HAP-1 (cell line): ENCODE measurements at regions not wholly inside any gene's neighbourhood (a gene's known extent, or its start where the extent isn't known, plus 50 kb on each side); places are given as distances from the start of the nearest gene placed in this dataset.

Source experiments
- DNase-seq, 2 experiments: peaks; one replicate each; pipeline ENCODE4 v3.0.0-alpha.2; 2016 to 2020; ENCODE audit warnings: low spot score in 2 of 2
- H3K27me3 ChIP-seq: fragments of 250-450 bp; sonication (Bioruptor Pico); 2 replicates; pipeline ENCODE4 v1.5.1; 2020; ENCODE audit warnings: low read depth, mild to moderate bottlenecking, moderate library complexity
- H3K36me3 ChIP-seq: fragments of 250-450 bp; sonication (Bioruptor Pico); replicated peaks from 2 replicates; pipeline ENCODE4 v1.5.1; 2020; ENCODE audit warnings: mild to moderate bottlenecking
- H3K4me1 ChIP-seq: fragments of 250-450 bp; sonication (Bioruptor Pico); 2 replicates; pipeline ENCODE4 v1.5.1; 2020; ENCODE audit warnings: mild to moderate bottlenecking
- H3K4me3 ChIP-seq: fragments of 250-450 bp; sonication (Bioruptor Pico); 2 replicates; pipeline ENCODE4 v1.5.1; 2020; ENCODE audit warnings: mild to moderate bottlenecking, moderate library complexity
- H3K9me3 ChIP-seq: fragments of 250-450 bp; sonication (Bioruptor Pico); 2 replicates; pipeline ENCODE4 v1.5.1; 2020; ENCODE audit warnings: mild to moderate bottlenecking, moderate library complexity
- in situ Hi-C: fragments of 300-500 bp; cut with MboI; formaldehyde crosslinking; loops from 3 replicates; pipeline ENCODE4 v1.14.3; 2020; ENCODE audit warnings: low sequenced_read_pairs, inconsistent platforms, mixed read lengths

GRCh38 chr6:102553214-102553613 lies 1159.7 kb downstream of the GRIK2 start:
- no peaks in the 10 kb centered on the region for H3K27me3 ChIP-seq
- in situ Hi-C loops, result no loop called here
- H3K9me3 ChIP-seq, result no peaks in the 10 kb centered on the region
- DNase-seq, result no peak
- no peaks in the 10 kb centered on the region for H3K4me1 ChIP-seq
- no peaks in the 10 kb centered on the region for H3K36me3 ChIP-seq
- no peak overlapping the region for H3K4me3 ChIP-seq

- H3K4me3 ChIP-seq, result no peak overlapping the region
- DNase-seq, result no peak
- no peaks in the 10 kb centered on the region for H3K9me3 ChIP-seq
- in situ Hi-C loops, result no loop called here
- H3K27me3 ChIP-seq, result no peaks in the 10 kb centered on the region
- H3K4me1 ChIP-seq, result no peaks in the 10 kb centered on the region
- no peaks in the 10 kb centered on the region for H3K36me3 ChIP-seq
These were observed 1155.8 kb downstream of the GRIK2 start for GRCh38 chr6:102549221-102549874.

- Histone ChIP-seq H3K27me3 (no peaks in the 10 kb centered on the region; the same call in 1 of the 2 replicates), H3K4me1 (no peaks in the 10 kb centered on the region), H3K36me3 (no peaks in the 10 kb centered on the region), H3K9me3 (no peaks in the 10 kb centered on the region), H3K4me3 (no peak overlapping the region)
- no peak for DNase-seq
- in situ Hi-C loops, result no loop called here
These were observed 1131.8 kb downstream of the GRIK2 start for GRCh38 chr6:102525336-102525735.

DNA sequence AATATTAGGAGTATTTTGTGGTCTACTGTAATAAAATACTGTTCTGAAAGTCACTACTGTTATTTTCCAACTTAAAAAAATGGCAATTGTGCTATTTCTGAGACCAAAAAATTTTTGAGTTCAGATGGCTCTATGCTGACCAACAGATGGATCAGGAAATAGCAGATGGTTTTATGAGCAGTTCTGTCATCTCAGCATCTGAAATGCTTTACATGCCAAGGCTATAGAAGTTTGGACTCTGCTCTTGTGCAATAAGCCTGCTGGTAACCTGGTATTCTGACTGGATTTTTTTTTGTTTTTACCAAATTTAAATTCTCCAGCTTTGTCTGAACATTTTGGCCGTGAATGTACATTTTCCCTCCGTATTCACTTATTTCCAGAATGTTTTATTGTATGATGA lies 1127.5 kb downstream of the GRIK2 start:
- no peaks in the 10 kb centered on the region for H3K9me3 ChIP-seq
- in situ Hi-C loops, result no loop called here
- no peaks in the 10 kb centered on the region; the same call in 1 of the 2 replicates for H3K27me3 ChIP-seq
- no peaks in the 10 kb centered on the region for H3K36me3 ChIP-seq
- no peak for DNase-seq
- H3K4me1 ChIP-seq, result no peaks in the 10 kb centered on the region
- H3K4me3 ChIP-seq, result no peak overlapping the region

DNA sequence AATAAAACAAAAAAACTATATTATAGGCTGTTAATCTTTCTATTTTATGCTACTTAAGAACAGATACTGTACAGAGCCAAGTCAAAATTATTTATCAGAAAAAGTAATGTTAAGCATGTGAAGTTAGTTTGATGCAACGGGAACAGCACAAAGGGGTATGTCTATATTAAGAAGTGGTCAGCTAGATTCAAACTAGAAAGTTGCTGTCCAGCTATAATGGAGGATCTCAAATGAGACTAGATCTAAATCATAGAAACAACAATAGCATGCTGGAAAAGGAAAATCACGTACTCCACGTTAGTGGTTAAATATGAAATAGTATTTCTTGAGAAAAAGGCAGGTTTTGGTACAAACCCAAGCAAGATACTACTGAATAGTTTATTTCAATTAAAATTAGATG lies 1124.0 kb downstream of the GRIK2 start:
- H3K9me3 ChIP-seq, result no peaks in the 10 kb centered on the region
- H3K4me1 ChIP-seq, result no peaks in the 10 kb centered on the region
- DNase-seq, result no peak
- in situ Hi-C loops, result no loop called here
- H3K27me3 ChIP-seq, result no peaks in the 10 kb centered on the region
- no peak overlapping the region for H3K4me3 ChIP-seq
- H3K36me3 ChIP-seq, result no peaks in the 10 kb centered on the region

- Histone ChIP-seq H3K27me3 (no peaks in the 10 kb centered on the region), H3K36me3 (no peaks in the 10 kb centered on the region), H3K9me3 (no peaks in the 10 kb centered on the region), H3K4me3 (no peak overlapping the region), H3K4me1 (no peaks in the 10 kb centered on the region)
- in situ Hi-C loops, result no loop called here
- no peak for DNase-seq
These were observed 1108.1 kb downstream of the GRIK2 start for GRCh38 chr6:102501615-102502014.

- Histone ChIP-seq H3K9me3 (no peaks in the 10 kb centered on the region), H3K4me1 (no peaks in the 10 kb centered on the region), H3K4me3 (no peak overlapping the region), H3K36me3 (no peaks in the 10 kb centered on the region), H3K27me3 (no peaks in the 10 kb centered on the region)
- in situ Hi-C loops, result no loop called here
- no peak for DNase-seq
These were observed 1101.3 kb downstream of the GRIK2 start for GRCh38 chr6:102494808-102495207.

- DNase-seq, result no peak
- H3K27me3 ChIP-seq, result no peaks in the 10 kb centered on the region
- H3K9me3 ChIP-seq, result no peaks in the 10 kb centered on the region
- in situ Hi-C loops, result no loop called here
- no peaks in the 10 kb centered on the region for H3K4me1 ChIP-seq
- no peak overlapping the region for H3K4me3 ChIP-seq
- H3K36me3 ChIP-seq, result no peaks in the 10 kb centered on the region
These were observed 1100.0 kb downstream of the GRIK2 start for GRCh38 chr6:102493485-102493884.

GRCh38 chr6:102488729-102489128 lies 1095.2 kb downstream of the GRIK2 start:
- in situ Hi-C loops, result no loop called here
- Histone ChIP-seq H3K9me3 (no peaks in the 10 kb centered on the region), H3K4me1 (no peaks in the 10 kb centered on the region), H3K27me3 (0 out of 2 replicates have a peak, but pooled peaks cover 7% of the 10 kb centered on the region), H3K4me3 (no peak overlapping the region), H3K36me3 (no peaks in the 10 kb centered on the region)
- DNase-seq, result no peak

DNA sequence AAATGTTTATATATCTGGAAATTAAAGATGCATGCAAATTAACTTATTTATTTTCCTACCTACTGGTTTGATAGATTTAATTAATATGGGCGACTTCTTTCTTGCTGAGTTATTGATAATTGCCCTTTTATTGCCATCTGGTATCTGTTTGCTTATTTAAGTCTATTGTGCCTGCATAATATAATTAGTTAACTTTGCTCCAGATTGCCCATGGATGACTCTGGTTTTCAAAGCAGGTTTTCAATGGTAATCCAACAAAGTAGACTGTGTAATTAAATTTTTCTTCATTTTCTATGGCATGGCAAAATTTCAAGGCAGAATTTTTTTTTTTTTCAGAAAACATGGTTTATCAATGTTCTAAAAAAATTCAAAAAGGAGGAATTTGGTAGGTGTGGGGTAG lies 1092.0 kb downstream of the GRIK2 start:
- H3K4me1 ChIP-seq, result no peaks in the 10 kb centered on the region
- in situ Hi-C loops, result no loop called here
- no peaks in the 10 kb centered on the region for H3K36me3 ChIP-seq
- 0 out of 2 replicates have a peak, but pooled peaks cover 7% of the 10 kb centered on the region for H3K27me3 ChIP-seq
- H3K4me3 ChIP-seq, result no peak overlapping the region
- H3K9me3 ChIP-seq, result no peaks in the 10 kb centered on the region
- DNase-seq, result no peak

GRCh38 chr6:102474041-102474807 lies 1080.7 kb downstream of the GRIK2 start:
- no peaks in the 10 kb centered on the region for H3K9me3 ChIP-seq
- in situ Hi-C loops, result no loop called here
- DNase-seq, result no peak

GRCh38 chr6:102458990-102459389 lies 1065.5 kb downstream of the GRIK2 start:
- no peaks in the 10 kb centered on the region for H3K4me1 ChIP-seq
- DNase-seq, result no peak
- H3K36me3 ChIP-seq, result no peaks in the 10 kb centered on the region
- in situ Hi-C loops, result no loop called here
- H3K9me3 ChIP-seq, result no peaks in the 10 kb centered on the region
- no peaks in the 10 kb centered on the region for H3K27me3 ChIP-seq
- no peak overlapping the region for H3K4me3 ChIP-seq

More at GRCh38 chr6:102474041-102474807, 1080.7 kb downstream of the GRIK2 start:
- no peaks in the 10 kb centered on the region for H3K4me1 ChIP-seq
- no peaks in the 10 kb centered on the region for H3K36me3 ChIP-seq
- H3K4me3 ChIP-seq, result no peak overlapping the region
- H3K27me3 ChIP-seq, result no peaks in the 10 kb centered on the region

GRCh38 chr6:102438171-102438570 lies 1044.7 kb downstream of the GRIK2 start:
- no peaks in the 10 kb centered on the region for H3K4me1 ChIP-seq
- H3K4me3 ChIP-seq, result no peak overlapping the region
- H3K36me3 ChIP-seq, result no peaks in the 10 kb centered on the region
- in situ Hi-C loops, result no loop called here
- no peaks in the 10 kb centered on the region for H3K27me3 ChIP-seq
- DNase-seq, result no peak
- no peaks in the 10 kb centered on the region for H3K9me3 ChIP-seq

DNA sequence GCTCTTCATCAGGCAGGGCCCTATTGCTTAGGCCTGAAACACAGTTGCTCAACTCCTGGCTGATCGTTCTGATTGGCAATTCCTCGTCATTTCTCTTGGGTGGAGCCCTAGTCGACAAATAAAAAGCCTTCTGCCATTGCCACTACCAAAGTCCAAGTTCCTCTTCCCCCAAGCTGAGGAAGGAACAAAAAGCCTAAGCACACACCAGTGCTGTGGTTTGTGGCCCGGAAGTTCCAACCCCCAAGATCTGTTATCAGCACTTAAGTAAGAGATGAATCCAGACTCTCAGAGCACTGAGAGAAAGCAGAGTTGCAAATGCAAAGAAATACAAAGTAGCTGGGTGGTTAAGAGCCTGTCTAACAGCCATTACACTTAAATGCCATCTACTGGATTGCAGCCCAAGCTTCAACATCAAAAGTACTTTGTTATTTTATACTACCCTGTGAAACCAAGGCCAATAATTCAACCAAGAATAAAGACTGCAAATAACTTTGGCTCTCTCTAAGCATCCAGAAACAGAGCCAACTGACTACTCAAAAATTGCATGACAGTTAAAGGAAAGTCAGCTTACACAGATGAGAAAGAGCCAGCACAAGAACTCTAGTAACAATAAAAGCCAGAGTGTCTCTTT lies 1024.0 kb downstream of the GRIK2 start:
- no peak overlapping the region for H3K4me3 ChIP-seq
- H3K9me3 ChIP-seq, result no peaks in the 10 kb centered on the region
- in situ Hi-C loops, result no loop called here
- no peaks in the 10 kb centered on the region for H3K36me3 ChIP-seq
- no peaks in the 10 kb centered on the region for H3K27me3 ChIP-seq
- H3K4me1 ChIP-seq, result no peaks in the 10 kb centered on the region
- DNase-seq, result no peak
